Esophagus squamous epithelium (tissue), 5 donors: ENCODE measurements at regions not wholly inside any gene's neighbourhood (a gene's known extent, or its start where the extent isn't known, plus 50 kb on each side); places are given as distances from the start of the nearest gene placed in this dataset.

Experiments
- DNase-seq: peaks from one replicate; lab custom pipeline; 2025; lab: John Stamatoyannopoulos, UW
- H3K27ac ChIP-seq, 4 donors: fragments of 200-600 bp; sonication (generic); one replicate each; pipeline ENCODE4 v1.5.1; 2016 to 2019; ENCODE audit warnings: mild to moderate bottlenecking in 1 of 4
- H3K27me3 ChIP-seq, 4 donors: fragments of 200-600 bp; sonication (generic); 1 replicate in 3 of 4; 2 replicates in 1 of 4; pipeline versions ENCODE4 v1.5.1 to v1.6.0; 2017 to 2021; ENCODE audit warnings: antibody characterized with exemption in 1 of 4
- H3K36me3 ChIP-seq, 3 donors: fragments of 200-600 bp; sonication (generic); one replicate each; pipeline ENCODE4 v1.5.1; 2016 to 2019
- H3K4me1 ChIP-seq, 3 donors: fragments of 200-600 bp; sonication (generic); one replicate each; pipeline ENCODE4 v1.5.1; 2017 to 2019
- H3K4me3 ChIP-seq, 4 donors: fragments of 200-600 bp; sonication (generic); 1 replicate in 3 of 4; 2 replicates in 1 of 4; pipeline ENCODE4 v1.5.1; 2016 to 2019; ENCODE audit warnings: mild to moderate bottlenecking in 2 of 4, moderate library complexity in 1 of 4
- H3K9me3 ChIP-seq, 3 donors: fragments of 200-600 bp; sonication (generic); one replicate each; pipeline ENCODE4 v1.5.1; 2016 to 2019
- CTCF ChIP-seq, 6 experiments: fragments of 450-650 bp in 4 of 6; fragments of 200-600 bp in 2 of 6; sonication (generic) in 2 of 6; IDR thresholded peaks; one replicate each; pipeline ENCODE4 v1.5.1; 2016 to 2019; ENCODE audit warnings: antibody characterized with exemption in 6 of 6, mild to moderate bottlenecking in 4 of 6, moderate library complexity in 4 of 6
- POLR2A ChIP-seq, 4 donors: fragments of 450-650 bp; IDR thresholded peaks; one replicate each; pipeline ENCODE4 v1.6.1; 2017; ENCODE audit warnings: antibody characterized with exemption in 4 of 4, mild to moderate bottlenecking in 4 of 4, moderate library complexity in 3 of 4
- WGBS, 2 donors: methylation state at CpG; one replicate each; pipeline ENCODE4 v1.1.5; 2018; 5-methylcytosine and 5-hydroxymethylcytosine counted together
- intact Hi-C: fragments of 100-400 bp; cut with DNase I; formaldehyde crosslinking; loops from one replicate; pipeline ENCODE4 v1.15.0; 2022
- donor health status: DM: yes; HTN: yes; CAD: no.

DNA sequence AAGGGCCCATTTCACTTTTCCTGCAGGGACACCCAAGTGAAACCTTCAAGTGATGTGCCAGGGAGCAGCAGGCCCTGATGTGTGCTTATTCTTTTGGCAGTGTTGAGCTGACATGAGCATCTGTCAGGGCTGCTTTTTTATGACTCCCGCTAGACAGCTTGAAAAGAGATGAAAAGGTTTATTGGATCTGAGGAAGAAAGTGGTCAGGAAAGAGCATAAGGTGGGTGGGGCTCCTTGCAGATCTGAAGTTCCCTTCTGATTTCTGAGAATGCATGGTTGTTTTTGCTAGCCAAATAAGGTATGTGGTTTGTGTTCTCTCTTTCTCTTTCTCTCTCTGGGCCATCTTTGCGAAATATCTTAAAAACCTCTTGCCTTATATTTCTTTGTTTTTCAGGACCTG is 316.1 kb downstream of the DMRT2 start:
- Histone ChIP-seq H3K36me3 (no peaks in the 10 kb centered on the region), H3K27me3 (no peaks in the 10 kb centered on the region), H3K27ac (no peak overlapping the region), H3K4me1 (no peaks in the 10 kb centered on the region), H3K9me3 (no peaks in the 10 kb centered on the region), H3K4me3 (no peak overlapping the region)
- WGBS, 2 donors = 76 to 94% methylated on average over 2 of the region's 2 CpGs
- intact Hi-C loops = no loop called here
- no peak for DNase-seq
- TF ChIP-seq POLR2A (IDR thresholded peaks at IDR 0.05) = no peak
- TF ChIP-seq CTCF (IDR thresholded peaks at IDR 0.05) = no peak

- TF ChIP-seq POLR2A (IDR thresholded peaks at IDR 0.05) (no peak), CTCF (IDR thresholded peaks at IDR 0.05) (no peak)
- 87 to 93% methylated on average over 1 of the region's 1 CpG for WGBS, 2 donors
- Histone ChIP-seq H3K4me3 (no peak overlapping the region), H3K4me1 (no peaks in the 10 kb centered on the region), H3K9me3 (no peaks in the 10 kb centered on the region), H3K27ac (no peak overlapping the region), H3K36me3 (no peaks in the 10 kb centered on the region), H3K27me3 (no peaks in the 10 kb centered on the region)
- intact Hi-C loops = no loop called here
- no peak for DNase-seq
These were observed 319.1 kb downstream of the DMRT2 start for GRCh38 chr9:1369297-1369696.

DNA sequence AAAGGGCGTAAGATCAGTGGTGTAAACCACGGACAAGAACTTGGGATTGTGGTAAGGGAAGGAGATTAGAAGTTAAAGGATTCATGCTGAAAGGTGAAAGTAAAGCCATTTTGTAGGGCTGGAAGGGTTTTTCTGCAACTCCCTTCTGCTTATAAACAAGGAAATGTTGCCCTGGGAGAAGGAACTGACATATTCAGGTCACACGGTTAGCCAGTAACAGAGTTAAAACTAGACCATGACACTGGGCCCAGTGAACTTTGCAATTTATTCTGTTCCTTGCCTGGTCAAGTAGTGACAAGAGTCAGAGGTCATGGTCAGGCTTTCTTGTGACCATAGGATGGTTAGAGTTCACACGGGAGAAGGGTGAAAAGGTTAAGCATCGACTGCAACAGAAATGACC is 323.3 kb downstream of the DMRT2 start:
- WGBS, 2 donors = 72 to 77% methylated on average over 5 of the region's 5 CpGs
- H3K4me3 ChIP-seq = no peak overlapping the region

GRCh38 chr9:1383899-1384455 is 333.8 kb downstream of the DMRT2 start:
- H3K27ac ChIP-seq = no peak overlapping the region
- no peaks in the 10 kb centered on the region for H3K36me3 ChIP-seq
- H3K9me3 ChIP-seq = no peaks in the 10 kb centered on the region
- WGBS, 2 donors = 55 to 63% methylated on average over 4 of the region's 4 CpGs
- H3K4me3 ChIP-seq = no peak overlapping the region
- H3K4me1 ChIP-seq = no peaks in the 10 kb centered on the region
- H3K27me3 ChIP-seq = no peaks in the 10 kb centered on the region
- intact Hi-C loops = no loop called here
- no peak for TF ChIP-seq POLR2A (IDR thresholded peaks at IDR 0.05)
- TF ChIP-seq CTCF (IDR thresholded peaks at IDR 0.05) = no peak
- no peak for DNase-seq

More for the DNA sequence above, 323.3 kb downstream of the DMRT2 start:
- Histone ChIP-seq H3K27me3 (no peaks in the 10 kb centered on the region), H3K4me1 (no peaks in the 10 kb centered on the region), H3K9me3 (no peaks in the 10 kb centered on the region), H3K27ac (no peak overlapping the region), H3K36me3 (no peaks in the 10 kb centered on the region)
- intact Hi-C loops = no loop called here
- TF ChIP-seq POLR2A (IDR thresholded peaks at IDR 0.05) (no peak), CTCF (IDR thresholded peaks at IDR 0.05) (no peak)
- DNase-seq = no peak

GRCh38 chr9:1384816-1385215 is 334.7 kb downstream of the DMRT2 start:
- no peaks in the 10 kb centered on the region for H3K27me3 ChIP-seq
- no peaks in the 10 kb centered on the region for H3K9me3 ChIP-seq
- no peak overlapping the region for H3K27ac ChIP-seq
- 46 to 71% methylated on average over 2 of the region's 2 CpGs for WGBS, 2 donors
- DNase-seq = no peak
- intact Hi-C loops = no loop called here
- no peaks in the 10 kb centered on the region for H3K4me1 ChIP-seq
- H3K36me3 ChIP-seq = no peaks in the 10 kb centered on the region
- TF ChIP-seq CTCF (IDR thresholded peaks at IDR 0.05) = no peak
- TF ChIP-seq POLR2A (IDR thresholded peaks at IDR 0.05) = no peak
- no peak overlapping the region for H3K4me3 ChIP-seq
